ENCODE measurements at regions not wholly inside any gene's neighbourhood (a gene's known extent, or its start where the extent isn't known, plus 50 kb on each side); places are given as distances from the start of the nearest gene placed in this dataset.

GRCh38 chrX:115494161-115494560, 66.8 kb upstream of the PLS3 start:
- peak; percentile 45 for DNase-seq

GRCh38 chrX:115499112-115499805, 61.7 kb upstream of the PLS3 start:
- DNase-seq = no peak

- no peak for DNase-seq
Measured at GRCh38 chrX:115503099-115503498, 57.9 kb upstream of the PLS3 start.

- no peak for DNase-seq
Measured at GRCh38 chrX:115504167-115504566, 56.8 kb upstream of the PLS3 start.

All from NCI-H345 (cell line).